Mesendoderm (in vitro differentiated cells): ENCODE measurements at regions not wholly inside any gene's neighbourhood (a gene's known extent, or its start where the extent isn't known, plus 50 kb on each side); places are given as distances from the start of the nearest gene placed in this dataset.
"Not testable (repeated sequence)": the region's sequence is repeated elsewhere in the genome, so short reads cannot be mapped to it uniquely, and the experiment has no call there.

ENCODE experiments used
- DNase-seq: peaks from one replicate; pipeline ENCODE4 v3.0.0; 2013
- H2AK5ac ChIP-seq: 2 replicates; pipeline ENCODE4 v1.6.1; 2013; ENCODE audit warnings: low read length, inconsistent platforms
- H2BK120ac ChIP-seq: 2 replicates; pipeline ENCODE4 v1.6.1; 2013; ENCODE audit warnings: low read depth, mild to moderate bottlenecking, low read length, moderate library complexity, mixed read lengths
- H2BK15ac ChIP-seq: replicated peaks from 2 replicates; pipeline ENCODE4 v1.6.1; 2013; ENCODE audit warnings: low read depth, mild to moderate bottlenecking, moderate library complexity
- H2BK5ac ChIP-seq: 2 replicates; pipeline ENCODE4 v1.6.1; 2013; ENCODE audit warnings: low read length, inconsistent platforms
- H3K18ac ChIP-seq: 2 replicates; pipeline ENCODE4 v1.6.1; 2013; ENCODE audit warnings: mild to moderate bottlenecking, low read length, mixed read lengths
- H3K23ac ChIP-seq: one replicate; pipeline ENCODE4 v1.6.1; 2013; ENCODE audit warnings: low read length
- H3K27ac ChIP-seq: 2 replicates; pipeline ENCODE4 v1.5.1; 2013; ENCODE audit warnings: low read depth, mild to moderate bottlenecking, inconsistent platforms, low read length, moderate library complexity
- H3K27me3 ChIP-seq: 2 replicates; pipeline ENCODE4 v1.6.1; 2013; ENCODE audit warnings: low read length, control low read depth, mild to moderate bottlenecking, inconsistent platforms; ENCODE audit not compliant: insufficient read depth, poor library complexity
- H3K36me3 ChIP-seq: 2 replicates; pipeline ENCODE4 v1.6.1; 2013; ENCODE audit warnings: low read length, inconsistent platforms; ENCODE audit not compliant: control insufficient read depth, insufficient read depth
- H3K4ac ChIP-seq: one replicate; pipeline ENCODE4 v1.6.1; 2013; ENCODE audit warnings: low read depth, mild to moderate bottlenecking, low read length, moderate library complexity
- H3K4me1 ChIP-seq: 2 replicates; pipeline ENCODE4 v1.6.1; 2013; ENCODE audit warnings: low read depth, low read length, inconsistent platforms; ENCODE audit not compliant: control insufficient read depth
- H3K4me2 ChIP-seq: 2 replicates; pipeline ENCODE4 v1.6.1; 2013; ENCODE audit warnings: low read length
- H3K4me3 ChIP-seq: 2 replicates; pipeline ENCODE4 v1.5.1; 2013; ENCODE audit warnings: mild to moderate bottlenecking, low read length
- H3K56ac ChIP-seq: one replicate; pipeline ENCODE4 v1.6.1; 2013; ENCODE audit warnings: low read length
- H3K79me1 ChIP-seq: 2 replicates; pipeline ENCODE4 v1.6.1; 2013; ENCODE audit warnings: low read length, inconsistent platforms
- H3K79me2 ChIP-seq: 2 replicates; pipeline ENCODE4 v1.6.1; 2013; ENCODE audit warnings: mild to moderate bottlenecking, low read length; ENCODE audit not compliant: control insufficient read depth, insufficient read depth
- H3K9ac ChIP-seq: 2 replicates; pipeline ENCODE4 v1.6.1; 2013; ENCODE audit warnings: low read length, inconsistent platforms
- H4K5ac ChIP-seq: one replicate; pipeline ENCODE4 v1.6.1; 2013; ENCODE audit warnings: low read length
- H4K8ac ChIP-seq: one replicate; pipeline ENCODE4 v1.6.1; 2013; ENCODE audit warnings: low read depth, mild to moderate bottlenecking, control low read depth, low read length, moderate library complexity
- WGBS: extraction: QIAGEN DNeasy Blood & Tissue Kit; methylation state at CpG from one replicate; pipeline ENCODE4 v1.1.7; 2013; ENCODE audit warnings: low lambda C conversion rate, missing lambda C conversion rate; ENCODE audit not compliant: insufficient coverage; ENCODE audit errors: extremely low coverage; 5-methylcytosine and 5-hydroxymethylcytosine counted together

GRCh38 chr6:81049425-81050042 lies 702.9 kb downstream of the TENT5A start:
- H3K56ac ChIP-seq: no peak overlapping the region

GRCh38 chr6:81031416-81031815 lies 721.1 kb downstream of the TENT5A start:
- WGBS: no CpG with 5 or more reads among the region's 2 CpGs
- H3K79me1 ChIP-seq: no peaks in the 10 kb centered on the region
- no peak overlapping the region for H3K4me3 ChIP-seq
- no peak overlapping the region for H3K18ac ChIP-seq
- H2AK5ac ChIP-seq: no peak overlapping the region
- H3K56ac ChIP-seq: no peak overlapping the region
- no peak for DNase-seq
- no peak overlapping the region for H4K5ac ChIP-seq
- H3K36me3 ChIP-seq: no peaks in the 10 kb centered on the region
- H2BK5ac ChIP-seq: no peak overlapping the region
- no peaks in the 10 kb centered on the region for H3K27me3 ChIP-seq
- H3K27ac ChIP-seq: no peak overlapping the region
- H4K8ac ChIP-seq: no peak overlapping the region
- no peak overlapping the region for H2BK15ac ChIP-seq
- H3K4ac ChIP-seq: no peak overlapping the region
- no peaks in the 10 kb centered on the region for H3K79me2 ChIP-seq
- H2BK120ac ChIP-seq: no peak overlapping the region
- H3K4me2 ChIP-seq: no peak overlapping the region
- no peak overlapping the region for H3K23ac ChIP-seq
- H3K9ac ChIP-seq: no peak overlapping the region
- no peaks in the 10 kb centered on the region for H3K4me1 ChIP-seq

More at GRCh38 chr6:81049425-81050042, 702.9 kb downstream of the TENT5A start:
- Histone ChIP-seq H4K8ac (no peak overlapping the region), H2BK15ac (no peak overlapping the region), H3K9ac (no peak overlapping the region), H2BK120ac (no peak overlapping the region), H3K23ac (no peak overlapping the region), H3K79me1 (no peaks in the 10 kb centered on the region), H3K36me3 (no peaks in the 10 kb centered on the region), H3K18ac (no peak overlapping the region), H3K4me1 (no peaks in the 10 kb centered on the region), H3K27ac (no peak overlapping the region), H3K4me3 (no peak overlapping the region), H3K4ac (no peak overlapping the region), H2BK5ac (no peak overlapping the region), H3K4me2 (no peak overlapping the region), H4K5ac (no peak overlapping the region), H3K27me3 (no peaks in the 10 kb centered on the region), H2AK5ac (no peak overlapping the region), H3K79me2 (no peaks in the 10 kb centered on the region)
- no CpG with 5 or more reads among the region's 2 CpGs for WGBS
- no peak for DNase-seq

GRCh38 chr6:81026041-81026553 lies 726.4 kb downstream of the TENT5A start:
- no peaks in the 10 kb centered on the region for H3K79me2 ChIP-seq
- H4K5ac ChIP-seq: no peak overlapping the region
- no peak overlapping the region for H3K4me3 ChIP-seq
- no peaks in the 10 kb centered on the region for H3K27me3 ChIP-seq
- no peak overlapping the region for H3K9ac ChIP-seq
- H2AK5ac ChIP-seq: no peak overlapping the region
- no peak for DNase-seq
- H2BK15ac ChIP-seq: no peak overlapping the region
- no peak overlapping the region for H2BK5ac ChIP-seq
- H3K79me1 ChIP-seq: no peaks in the 10 kb centered on the region
- H3K27ac ChIP-seq: no peak overlapping the region
- no peak overlapping the region for H3K56ac ChIP-seq
- H2BK120ac ChIP-seq: no peak overlapping the region
- no peaks in the 10 kb centered on the region for H3K36me3 ChIP-seq
- no peak overlapping the region for H3K23ac ChIP-seq
- no peak overlapping the region for H3K4me2 ChIP-seq
- no peak overlapping the region for H3K4ac ChIP-seq
- H4K8ac ChIP-seq: no peak overlapping the region
- H3K4me1 ChIP-seq: no peaks in the 10 kb centered on the region
- H3K18ac ChIP-seq: no peak overlapping the region
- no CpG with 5 or more reads among the region's 2 CpGs for WGBS

GRCh38 chr6:81023709-81024108 lies 728.8 kb downstream of the TENT5A start:
- no peak overlapping the region for H3K27ac ChIP-seq
- H4K8ac ChIP-seq: no peak overlapping the region
- H3K4me1 ChIP-seq: no peaks in the 10 kb centered on the region
- no peak overlapping the region for H3K18ac ChIP-seq
- WGBS: no CpG with 5 or more reads among the region's 1 CpG
- H3K36me3 ChIP-seq: no peaks in the 10 kb centered on the region
- no peak overlapping the region for H2BK15ac ChIP-seq
- H3K9ac ChIP-seq: no peak overlapping the region
- no peak overlapping the region for H4K5ac ChIP-seq
- no peaks in the 10 kb centered on the region for H3K79me1 ChIP-seq
- no peak overlapping the region for H2BK120ac ChIP-seq
- H2AK5ac ChIP-seq: no peak overlapping the region
- no peak overlapping the region for H3K56ac ChIP-seq
- no peak overlapping the region for H2BK5ac ChIP-seq
- DNase-seq: no peak
- no peak overlapping the region for H3K23ac ChIP-seq
- no peak overlapping the region for H3K4me2 ChIP-seq
- H3K79me2 ChIP-seq: no peaks in the 10 kb centered on the region
- no peaks in the 10 kb centered on the region for H3K27me3 ChIP-seq
- H3K4me3 ChIP-seq: no peak overlapping the region
- H3K4ac ChIP-seq: no peak overlapping the region

GRCh38 chr6:81023007-81023582 lies 729.4 kb downstream of the TENT5A start:
- Histone ChIP-seq H3K18ac (no peak overlapping the region), H3K79me1 (no peaks in the 10 kb centered on the region), H3K4ac (no peak overlapping the region), H4K5ac (no peak overlapping the region), H3K56ac (no peak overlapping the region), H3K79me2 (no peaks in the 10 kb centered on the region), H4K8ac (no peak overlapping the region), H2BK120ac (no peak overlapping the region), H3K4me3 (no peak overlapping the region), H3K23ac (no peak overlapping the region), H3K27me3 (no peaks in the 10 kb centered on the region), H3K36me3 (no peaks in the 10 kb centered on the region), H3K4me2 (no peak overlapping the region), H3K9ac (no peak overlapping the region), H2BK5ac (no peak overlapping the region), H2AK5ac (no peak overlapping the region), H3K27ac (no peak overlapping the region), H2BK15ac (no peak overlapping the region), H3K4me1 (no peaks in the 10 kb centered on the region)
- peak; percentile 72 for DNase-seq
- no CpG with 5 or more reads among the region's 1 CpG for whole genome bisulfite sequencing

- not testable (repeated sequence) for H4K5ac ChIP-seq, H3K4me2 ChIP-seq, H4K8ac ChIP-seq, H3K79me1 ChIP-seq, H2AK5ac ChIP-seq, H3K23ac ChIP-seq, H2BK15ac ChIP-seq, H3K4me3 ChIP-seq, H3K4ac ChIP-seq, H2BK120ac ChIP-seq, H3K27ac ChIP-seq, H3K79me2 ChIP-seq, H3K4me1 ChIP-seq, H2BK5ac ChIP-seq, H3K56ac ChIP-seq, H3K27me3 ChIP-seq, DNase-seq, H3K9ac ChIP-seq, H3K18ac ChIP-seq, H3K36me3 ChIP-seq
- WGBS: no CpG with 5 or more reads among the region's 6 CpGs
Measured at GRCh38 chr6:81017586-81017985, 734.9 kb downstream of the TENT5A start.
